GM23338 (cell line): ENCODE measurements at regions not wholly inside any gene's neighbourhood (a gene's known extent, or its start where the extent isn't known, plus 50 kb on each side); places are given as distances from the start of the nearest gene placed in this dataset.

Source experiments
- CREB1 ChIP-seq: fragments of 250-450 bp; sonication (Bioruptor Pico); IDR thresholded peaks from 2 replicates; pipeline ENCODE4 v1.5.0; 2020; ENCODE audit warnings: low read depth, mild to moderate bottlenecking, moderate library complexity
- EZH2 ChIP-seq: fragments of 200-600 bp; sonication (generic); IDR thresholded peaks from one replicate; pipeline ENCODE4 v1.8.0; 2017; ENCODE audit warnings: antibody characterized with exemption, mild to moderate bottlenecking, low read depth; ENCODE audit not compliant: unreplicated experiment
- NANOG ChIP-seq: IDR thresholded peaks from 2 replicates; pipeline ENCODE4 v1.6.1; 2016; ENCODE audit warnings: antibody characterized with exemption, borderline replicate concordance
- STAT1 ChIP-seq: IDR thresholded peaks from one replicate; pipeline ENCODE4 v1.6.1; 2016; ENCODE audit warnings: antibody characterized with exemption; ENCODE audit not compliant: unreplicated experiment
- ZNF114 ChIP-seq: fragments of 250-450 bp; sonication (Bioruptor Pico); IDR thresholded peaks from 2 replicates; pipeline ENCODE4 v1.5.0; 2020; ENCODE audit warnings: mild to moderate bottlenecking, moderate library complexity
- ZNF331 ChIP-seq: fragments of 250-450 bp; sonication (Bioruptor Pico); IDR thresholded peaks from 2 replicates; pipeline ENCODE4 v1.5.0; 2020; ENCODE audit warnings: low read depth, mild to moderate bottlenecking, moderate library complexity
- ZNF462 ChIP-seq: fragments of 250-450 bp; sonication (Bioruptor Pico); IDR thresholded peaks from 2 replicates; pipeline ENCODE4 v1.5.0; 2020; ENCODE audit warnings: mild to moderate bottlenecking, moderate library complexity
- TF ChIP-seq, protein P1 (sequence below): IDR thresholded peaks from 2 replicates; pipeline ENCODE4 v1.6.1; 2016; ENCODE audit warnings: antibody characterized with exemption
- TF ChIP-seq, protein P2 (sequence below): IDR thresholded peaks from one replicate; pipeline ENCODE4 v1.6.1; 2018; ENCODE audit warnings: antibody characterized with exemption; ENCODE audit not compliant: unreplicated experiment

GRCh38 chr11:26930518-26931247 is 63.2 kb upstream of the FIBIN start (continued):
- TF ChIP-seq ZNF462 (CRISPR knock-in tag): no peak
- TF ChIP-seq, protein P1, sequence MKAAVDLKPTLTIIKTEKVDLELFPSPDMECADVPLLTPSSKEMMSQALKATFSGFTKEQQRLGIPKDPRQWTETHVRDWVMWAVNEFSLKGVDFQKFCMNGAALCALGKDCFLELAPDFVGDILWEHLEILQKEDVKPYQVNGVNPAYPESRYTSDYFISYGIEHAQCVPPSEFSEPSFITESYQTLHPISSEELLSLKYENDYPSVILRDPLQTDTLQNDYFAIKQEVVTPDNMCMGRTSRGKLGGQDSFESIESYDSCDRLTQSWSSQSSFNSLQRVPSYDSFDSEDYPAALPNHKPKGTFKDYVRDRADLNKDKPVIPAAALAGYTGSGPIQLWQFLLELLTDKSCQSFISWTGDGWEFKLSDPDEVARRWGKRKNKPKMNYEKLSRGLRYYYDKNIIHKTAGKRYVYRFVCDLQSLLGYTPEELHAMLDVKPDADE: no peak
- no peak for TF ChIP-seq EZH2
- TF ChIP-seq, protein P2, sequence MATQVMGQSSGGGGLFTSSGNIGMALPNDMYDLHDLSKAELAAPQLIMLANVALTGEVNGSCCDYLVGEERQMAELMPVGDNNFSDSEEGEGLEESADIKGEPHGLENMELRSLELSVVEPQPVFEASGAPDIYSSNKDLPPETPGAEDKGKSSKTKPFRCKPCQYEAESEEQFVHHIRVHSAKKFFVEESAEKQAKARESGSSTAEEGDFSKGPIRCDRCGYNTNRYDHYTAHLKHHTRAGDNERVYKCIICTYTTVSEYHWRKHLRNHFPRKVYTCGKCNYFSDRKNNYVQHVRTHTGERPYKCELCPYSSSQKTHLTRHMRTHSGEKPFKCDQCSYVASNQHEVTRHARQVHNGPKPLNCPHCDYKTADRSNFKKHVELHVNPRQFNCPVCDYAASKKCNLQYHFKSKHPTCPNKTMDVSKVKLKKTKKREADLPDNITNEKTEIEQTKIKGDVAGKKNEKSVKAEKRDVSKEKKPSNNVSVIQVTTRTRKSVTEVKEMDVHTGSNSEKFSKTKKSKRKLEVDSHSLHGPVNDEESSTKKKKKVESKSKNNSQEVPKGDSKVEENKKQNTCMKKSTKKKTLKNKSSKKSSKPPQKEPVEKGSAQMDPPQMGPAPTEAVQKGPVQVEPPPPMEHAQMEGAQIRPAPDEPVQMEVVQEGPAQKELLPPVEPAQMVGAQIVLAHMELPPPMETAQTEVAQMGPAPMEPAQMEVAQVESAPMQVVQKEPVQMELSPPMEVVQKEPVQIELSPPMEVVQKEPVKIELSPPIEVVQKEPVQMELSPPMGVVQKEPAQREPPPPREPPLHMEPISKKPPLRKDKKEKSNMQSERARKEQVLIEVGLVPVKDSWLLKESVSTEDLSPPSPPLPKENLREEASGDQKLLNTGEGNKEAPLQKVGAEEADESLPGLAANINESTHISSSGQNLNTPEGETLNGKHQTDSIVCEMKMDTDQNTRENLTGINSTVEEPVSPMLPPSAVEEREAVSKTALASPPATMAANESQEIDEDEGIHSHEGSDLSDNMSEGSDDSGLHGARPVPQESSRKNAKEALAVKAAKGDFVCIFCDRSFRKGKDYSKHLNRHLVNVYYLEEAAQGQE: no peak
- no peak for TF ChIP-seq STAT1
- TF ChIP-seq ZNF331: no peak
- no peak for TF ChIP-seq ZNF114 (CRISPR knock-in tag)
- no peak for TF ChIP-seq CREB1 (CRISPR knock-in tag)
- TF ChIP-seq NANOG: no peak
